PC-3 (cell line): ENCODE measurements at regions not wholly inside any gene's neighbourhood (a gene's known extent, or its start where the extent isn't known, plus 50 kb on each side); places are given as distances from the start of the nearest gene placed in this dataset.

Experiments used
- CTCF ChIP-seq: fragments of 300-600 bp; sonication (generic); conservative IDR thresholded peaks from 2 replicates; pipeline ENCODE4 v1.5.1; 2017; ENCODE audit warnings: antibody characterized with exemption, low read depth, mild to moderate bottlenecking, low read length
- EZH2 ChIP-seq: fragments of 300-600 bp; sonication (generic); IDR thresholded peaks from one replicate; pipeline ENCODE4 v1.6.1; 2017; ENCODE audit warnings: antibody characterized with exemption, mild to moderate bottlenecking, low read length; ENCODE audit not compliant: unreplicated experiment

GRCh38 chr15:70334286-70334685, 236.6 kb upstream of the TLE3 start:
- TF ChIP-seq CTCF (no peak), EZH2 (no peak)
